ENCODE measurements at regions not wholly inside any gene's neighbourhood (a gene's known extent, or its start where the extent isn't known, plus 50 kb on each side); places are given as distances from the start of the nearest gene placed in this dataset.

- Histone ChIP-seq H3K36me3 (ENCODE audit: control insufficient read depth in 2 of 2, insufficient read depth in 2 of 2, low read length in 2 of 2) (no peaks in the 10 kb centered on the region), H3K27me3 (ENCODE audit: control insufficient read depth in 1 of 2, insufficient read depth in 2 of 2, low read length in 2 of 2) (no peaks in the 10 kb centered on the region), H3K9me3 (ENCODE audit: control insufficient read depth in 2 of 2, low read length in 2 of 2) (no peaks in the 10 kb centered on the region), H3K27ac (ENCODE audit: low read length) (no peak overlapping the region), H3K4me3 (ENCODE audit: low read length in 2 of 2) (no peak overlapping the region), H3K4me1 (ENCODE audit: control insufficient read depth, insufficient read depth, low read length) (no peaks in the 10 kb centered on the region), H3K9ac (ENCODE audit: low read length in 2 of 2) (no peak overlapping the region)
These were observed 924.8 kb upstream of the PTPRD start for GRCh38 chr9:11537566-11537965.

GRCh38 chr9:11542781-11543180 lies 930.0 kb upstream of the PTPRD start:
- no peaks in the 10 kb centered on the region for H3K36me3 ChIP-seq (ENCODE audit: control insufficient read depth in 2 of 2, insufficient read depth in 2 of 2, low read length in 2 of 2)
- no peak overlapping the region for H3K4me3 ChIP-seq (ENCODE audit: low read length in 2 of 2)

GRCh38 chr9:11546231-11546630 lies 933.4 kb upstream of the PTPRD start:
- Histone ChIP-seq H3K9me3 (ENCODE audit: control insufficient read depth in 2 of 2, low read length in 2 of 2) (no peaks in the 10 kb centered on the region), H3K36me3 (ENCODE audit: control insufficient read depth in 2 of 2, insufficient read depth in 2 of 2, low read length in 2 of 2) (no peaks in the 10 kb centered on the region), H3K9ac (ENCODE audit: low read length in 2 of 2) (no peak overlapping the region), H3K4me3 (ENCODE audit: low read length in 2 of 2) (no peak overlapping the region), H3K27me3 (ENCODE audit: control insufficient read depth in 1 of 2, insufficient read depth in 2 of 2, low read length in 2 of 2) (no peaks in the 10 kb centered on the region), H3K27ac (ENCODE audit: low read length) (no peak overlapping the region), H3K4me1 (ENCODE audit: control insufficient read depth, insufficient read depth, low read length) (no peaks in the 10 kb centered on the region)

More at GRCh38 chr9:11542781-11543180, 930.0 kb upstream of the PTPRD start:
- H3K9ac ChIP-seq (ENCODE audit: low read length in 2 of 2) = no peak overlapping the region
- H3K4me1 ChIP-seq (ENCODE audit: control insufficient read depth, insufficient read depth, low read length) = no peaks in the 10 kb centered on the region
- H3K9me3 ChIP-seq (ENCODE audit: control insufficient read depth in 2 of 2, low read length in 2 of 2) = no peaks in the 10 kb centered on the region
- H3K27me3 ChIP-seq (ENCODE audit: control insufficient read depth in 1 of 2, insufficient read depth in 2 of 2, low read length in 2 of 2) = no peaks in the 10 kb centered on the region
- no peak overlapping the region for H3K27ac ChIP-seq (ENCODE audit: low read length)

- no peaks in the 10 kb centered on the region for H3K27me3 ChIP-seq (ENCODE audit: control insufficient read depth in 1 of 2, insufficient read depth in 2 of 2, low read length in 2 of 2)
- no peaks in the 10 kb centered on the region for H3K4me1 ChIP-seq (ENCODE audit: control insufficient read depth, insufficient read depth, low read length)
- no peaks in the 10 kb centered on the region for H3K9me3 ChIP-seq (ENCODE audit: control insufficient read depth in 2 of 2, low read length in 2 of 2)
- H3K4me3 ChIP-seq (ENCODE audit: low read length in 2 of 2) = no peak overlapping the region
- H3K9ac ChIP-seq (ENCODE audit: low read length in 2 of 2) = no peak overlapping the region
- H3K36me3 ChIP-seq (ENCODE audit: control insufficient read depth in 2 of 2, insufficient read depth in 2 of 2, low read length in 2 of 2) = no peaks in the 10 kb centered on the region
- H3K27ac ChIP-seq (ENCODE audit: low read length) = no peak overlapping the region
These were observed 936.6 kb upstream of the PTPRD start for GRCh38 chr9:11549311-11549794.

- Histone ChIP-seq H3K4me3 (ENCODE audit: low read length in 2 of 2) (no peak overlapping the region), H3K4me1 (ENCODE audit: control insufficient read depth, insufficient read depth, low read length) (no peaks in the 10 kb centered on the region), H3K9me3 (ENCODE audit: control insufficient read depth in 2 of 2, low read length in 2 of 2) (no peaks in the 10 kb centered on the region), H3K36me3 (ENCODE audit: control insufficient read depth in 2 of 2, insufficient read depth in 2 of 2, low read length in 2 of 2) (no peaks in the 10 kb centered on the region), H3K9ac (ENCODE audit: low read length in 2 of 2) (no peak overlapping the region), H3K27me3 (ENCODE audit: control insufficient read depth in 1 of 2, insufficient read depth in 2 of 2, low read length in 2 of 2) (no peaks in the 10 kb centered on the region), H3K27ac (ENCODE audit: low read length) (no peak overlapping the region)
These were observed 938.3 kb upstream of the PTPRD start for GRCh38 chr9:11551106-11551505.

- no peak overlapping the region for H3K4me3 ChIP-seq (ENCODE audit: low read length in 2 of 2)
- H3K27me3 ChIP-seq (ENCODE audit: control insufficient read depth in 1 of 2, insufficient read depth in 2 of 2, low read length in 2 of 2) = no peaks in the 10 kb centered on the region
- no peak overlapping the region for H3K9ac ChIP-seq (ENCODE audit: low read length in 2 of 2)
- no peaks in the 10 kb centered on the region for H3K9me3 ChIP-seq (ENCODE audit: control insufficient read depth in 2 of 2, low read length in 2 of 2)
- H3K36me3 ChIP-seq (ENCODE audit: control insufficient read depth in 2 of 2, insufficient read depth in 2 of 2, low read length in 2 of 2) = no peaks in the 10 kb centered on the region
- H3K27ac ChIP-seq (ENCODE audit: low read length) = no peak overlapping the region
- no peaks in the 10 kb centered on the region for H3K4me1 ChIP-seq (ENCODE audit: control insufficient read depth, insufficient read depth, low read length)
These were observed 945.2 kb upstream of the PTPRD start for GRCh38 chr9:11558043-11558442.

GRCh38 chr9:11559001-11559776 lies 946.4 kb upstream of the PTPRD start:
- H3K27ac ChIP-seq (ENCODE audit: low read length) = no peak overlapping the region
- no peaks in the 10 kb centered on the region for H3K9me3 ChIP-seq (ENCODE audit: control insufficient read depth in 2 of 2, low read length in 2 of 2)
- H3K4me1 ChIP-seq (ENCODE audit: control insufficient read depth, insufficient read depth, low read length) = no peaks in the 10 kb centered on the region
- no peak overlapping the region for H3K4me3 ChIP-seq (ENCODE audit: low read length in 2 of 2)
- H3K36me3 ChIP-seq (ENCODE audit: control insufficient read depth in 2 of 2, insufficient read depth in 2 of 2, low read length in 2 of 2) = no peaks in the 10 kb centered on the region
- H3K27me3 ChIP-seq (ENCODE audit: control insufficient read depth in 1 of 2, insufficient read depth in 2 of 2, low read length in 2 of 2) = no peaks in the 10 kb centered on the region
- H3K9ac ChIP-seq (ENCODE audit: low read length in 2 of 2) = no peak overlapping the region

GRCh38 chr9:11577522-11577921 lies 964.7 kb upstream of the PTPRD start:
- Histone ChIP-seq H3K4me1 (ENCODE audit: control insufficient read depth, insufficient read depth, low read length) (no peaks in the 10 kb centered on the region), H3K27me3 (ENCODE audit: control insufficient read depth in 1 of 2, insufficient read depth in 2 of 2, low read length in 2 of 2) (no peaks in the 10 kb centered on the region), H3K27ac (ENCODE audit: low read length) (no peak overlapping the region), H3K9me3 (ENCODE audit: control insufficient read depth in 2 of 2, low read length in 2 of 2) (no peaks in the 10 kb centered on the region), H3K9ac (ENCODE audit: low read length in 2 of 2) (no peak overlapping the region), H3K36me3 (ENCODE audit: control insufficient read depth in 2 of 2, insufficient read depth in 2 of 2, low read length in 2 of 2) (no peaks in the 10 kb centered on the region), H3K4me3 (ENCODE audit: low read length in 2 of 2) (no peak overlapping the region)

- Histone ChIP-seq H3K9me3 (ENCODE audit: control insufficient read depth in 2 of 2, low read length in 2 of 2) (no peaks in the 10 kb centered on the region), H3K27ac (ENCODE audit: low read length) (no peak overlapping the region), H3K4me3 (ENCODE audit: low read length in 2 of 2) (no peak overlapping the region), H3K36me3 (ENCODE audit: control insufficient read depth in 2 of 2, insufficient read depth in 2 of 2, low read length in 2 of 2) (no peaks in the 10 kb centered on the region), H3K4me1 (ENCODE audit: control insufficient read depth, insufficient read depth, low read length) (no peaks in the 10 kb centered on the region), H3K9ac (ENCODE audit: low read length in 2 of 2) (no peak overlapping the region), H3K27me3 (ENCODE audit: control insufficient read depth in 1 of 2, insufficient read depth in 2 of 2, low read length in 2 of 2) (no peaks in the 10 kb centered on the region)
These were observed 983.0 kb upstream of the PTPRD start for GRCh38 chr9:11595756-11596155.

- Histone ChIP-seq H3K27me3 (ENCODE audit: control insufficient read depth in 1 of 2, insufficient read depth in 2 of 2, low read length in 2 of 2) (no peaks in the 10 kb centered on the region), H3K4me3 (ENCODE audit: low read length in 2 of 2) (no peak overlapping the region), H3K9me3 (ENCODE audit: control insufficient read depth in 2 of 2, low read length in 2 of 2) (no peaks in the 10 kb centered on the region), H3K4me1 (ENCODE audit: control insufficient read depth, insufficient read depth, low read length) (no peaks in the 10 kb centered on the region), H3K27ac (ENCODE audit: low read length) (no peak overlapping the region), H3K9ac (ENCODE audit: low read length in 2 of 2) (no peak overlapping the region), H3K36me3 (ENCODE audit: control insufficient read depth in 2 of 2, insufficient read depth in 2 of 2, low read length in 2 of 2) (no peaks in the 10 kb centered on the region)
These were observed 1005.5 kb upstream of the PTPRD start for GRCh38 chr9:11618241-11618805.

- Histone ChIP-seq H3K9me3 (ENCODE audit: control insufficient read depth in 2 of 2, low read length in 2 of 2) (peaks cover 0 to 2% of the 10 kb centered on the region in 2 donors), H3K27ac (ENCODE audit: low read length) (no peak overlapping the region)
These were observed 1019.9 kb upstream of the PTPRD start for GRCh38 chr9:11632691-11633090.

More at GRCh38 chr9:11632691-11633090, 1019.9 kb upstream of the PTPRD start:
- Histone ChIP-seq H3K4me3 (ENCODE audit: low read length in 2 of 2) (no peak overlapping the region), H3K9ac (ENCODE audit: low read length in 2 of 2) (no peak overlapping the region), H3K4me1 (ENCODE audit: control insufficient read depth, insufficient read depth, low read length) (no peaks in the 10 kb centered on the region), H3K27me3 (ENCODE audit: control insufficient read depth in 1 of 2, insufficient read depth in 2 of 2, low read length in 2 of 2) (no peaks in the 10 kb centered on the region), H3K36me3 (ENCODE audit: control insufficient read depth in 2 of 2, insufficient read depth in 2 of 2, low read length in 2 of 2) (no peaks in the 10 kb centered on the region)

All from stomach smooth muscle (tissue), 2 donors.